Superior temporal gyrus (tissue), 1 donor: ENCODE measurements at regions not wholly inside any gene's neighbourhood (a gene's known extent, or its start where the extent isn't known, plus 50 kb on each side); places are given as distances from the start of the nearest gene placed in this dataset.

ENCODE experiments used
- DNase-seq: peaks from one replicate; pipeline ENCODE4 v3.0.0-alpha.2; 2016; ENCODE audit errors: extremely low spot score

- DNase-seq: no peak
These were observed 62.9 kb upstream of the OXGR1 start for GRCh38 chr13:97057176-97057575.

GRCh38 chr13:97058391-97058790 is 64.1 kb upstream of the OXGR1 start:
- DNase-seq: no peak

DNA sequence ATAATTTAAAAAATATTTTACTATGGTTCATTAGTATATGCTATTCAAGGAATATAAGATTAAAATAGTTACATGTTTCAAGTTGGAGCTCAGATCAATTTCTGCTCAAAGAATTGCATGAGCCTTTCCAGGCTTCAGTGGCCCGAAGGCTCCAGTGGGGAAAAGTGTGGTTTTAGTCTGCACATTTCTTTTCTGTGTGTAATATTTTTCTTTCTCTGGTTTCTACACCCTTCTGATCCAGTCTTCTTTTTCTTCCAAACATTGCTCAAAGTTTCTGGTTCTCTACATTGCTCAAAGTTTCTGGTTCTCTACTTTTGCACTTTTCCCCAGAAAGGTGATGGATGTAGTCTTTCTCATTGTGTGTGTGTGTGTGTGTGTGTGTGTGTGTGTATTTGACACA is 64.7 kb upstream of the OXGR1 start:
- DNase-seq: no peak

DNA sequence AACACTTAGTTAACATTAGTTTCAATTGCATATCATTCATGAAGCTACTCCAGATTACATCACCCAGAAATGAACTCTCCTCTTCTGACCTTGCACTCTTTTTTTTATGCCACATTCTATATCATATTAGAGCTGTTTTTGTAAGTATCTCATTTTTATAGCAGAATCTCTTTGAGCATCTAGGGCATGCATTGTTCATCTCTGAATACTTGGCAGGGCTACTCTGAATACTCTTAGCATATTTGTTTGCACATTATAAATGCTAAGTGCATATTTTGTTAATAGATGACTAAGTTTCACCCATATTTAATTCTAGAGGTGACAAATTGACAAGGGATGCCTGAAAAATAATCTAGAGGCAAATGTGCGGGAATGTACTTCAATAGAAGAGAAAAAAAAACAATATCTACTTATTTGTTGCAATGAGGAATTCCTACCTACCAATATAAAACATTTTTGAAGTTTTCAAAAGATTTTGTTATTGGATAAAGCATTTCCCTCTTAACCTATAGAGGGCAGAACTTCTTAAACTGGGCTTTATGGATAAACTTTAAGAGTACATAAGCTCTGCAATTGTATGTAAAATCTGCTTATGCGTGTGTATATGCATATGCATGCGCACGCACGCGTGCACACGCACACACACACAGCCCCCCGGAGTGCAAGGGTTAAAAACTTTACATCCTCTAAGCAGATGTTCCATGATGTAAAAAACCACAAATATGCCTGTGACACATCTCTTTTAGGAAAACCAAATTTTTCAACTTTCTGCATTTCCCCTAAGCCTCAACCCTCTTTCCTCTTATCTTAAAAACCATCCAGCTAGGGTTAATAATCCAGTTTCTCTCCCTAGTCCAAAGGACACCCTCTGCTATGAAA is 73.0 kb upstream of the OXGR1 start:
- DNase-seq: no peak

DNA sequence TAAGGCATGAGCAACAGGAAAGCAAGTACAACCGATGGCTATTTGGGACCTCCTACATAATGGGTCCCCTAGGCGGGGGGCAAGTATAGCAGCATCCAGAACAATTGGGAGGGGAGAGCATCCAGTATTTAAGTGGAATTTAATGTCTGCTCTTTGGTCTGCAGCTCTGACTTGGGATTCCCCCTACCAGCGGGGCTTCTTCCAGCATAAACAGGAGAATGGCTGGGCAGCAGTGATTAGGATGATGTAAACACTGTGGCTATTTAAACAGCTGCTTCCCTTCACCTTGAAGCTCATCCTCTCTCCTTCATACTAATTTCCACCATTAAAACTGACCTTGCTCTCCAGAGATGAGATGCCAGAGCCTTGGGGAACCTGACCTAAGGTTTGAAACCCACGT is 73.9 kb upstream of the OXGR1 start:
- no peak for DNase-seq

DNA sequence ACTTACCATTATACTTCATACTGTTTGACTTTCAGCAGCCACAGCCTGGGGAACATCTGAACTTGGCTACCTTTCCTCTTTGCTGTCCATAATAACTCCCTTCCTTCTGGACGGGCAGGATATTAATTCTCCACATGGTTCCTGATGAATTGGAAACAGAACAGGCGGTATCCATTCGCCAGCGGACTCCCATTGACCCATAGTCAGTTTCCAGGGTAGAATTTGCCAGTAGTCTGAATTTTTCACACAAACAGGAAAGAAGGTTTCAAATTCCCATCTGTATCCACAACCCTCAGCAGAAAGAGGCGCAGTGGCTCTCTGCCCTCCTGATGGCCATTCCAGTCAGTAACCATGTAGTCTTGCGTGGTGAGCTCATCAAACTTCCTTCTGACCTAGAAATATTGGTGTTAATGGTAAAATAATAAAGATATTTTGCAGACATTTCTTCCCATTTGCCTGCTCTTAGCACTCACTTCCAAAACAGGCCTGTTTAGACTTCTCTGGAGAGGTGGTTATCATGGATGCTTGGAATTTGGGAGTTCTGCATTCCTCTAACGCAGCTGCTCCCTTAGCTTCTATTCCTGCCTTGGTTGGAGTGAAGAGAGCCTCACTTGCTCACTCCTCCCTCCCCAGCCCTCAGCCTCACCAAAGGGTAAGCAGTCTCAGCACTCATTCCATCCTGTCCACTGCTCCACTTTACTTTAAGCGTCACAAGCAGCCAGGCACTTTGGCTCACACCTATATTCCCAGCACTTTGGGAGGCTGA is 75.0 kb upstream of the OXGR1 start:
- no peak for DNase-seq

DNA sequence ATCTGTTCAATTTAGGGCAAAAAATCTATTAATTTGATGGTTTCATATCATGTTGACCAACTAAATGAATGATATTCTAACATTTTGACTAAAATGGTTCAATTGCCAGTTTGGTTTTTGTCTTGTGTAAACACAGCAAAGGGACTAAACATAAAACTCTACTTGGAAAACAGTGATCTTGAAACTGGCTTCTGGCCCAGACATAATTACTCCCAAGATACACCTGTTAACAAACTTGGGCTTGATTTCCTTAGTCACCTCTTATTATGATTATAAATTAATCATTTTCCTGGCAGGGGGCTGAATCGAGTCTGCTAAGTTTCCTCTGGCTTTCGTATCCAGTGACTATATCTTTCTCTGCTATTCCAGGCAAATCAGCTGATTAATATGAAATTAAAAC is 78.0 kb upstream of the OXGR1 start:
- DNase-seq: no peak

- DNase-seq: no peak
These were observed 80.3 kb upstream of the OXGR1 start for GRCh38 chr13:97074618-97075017.

DNA sequence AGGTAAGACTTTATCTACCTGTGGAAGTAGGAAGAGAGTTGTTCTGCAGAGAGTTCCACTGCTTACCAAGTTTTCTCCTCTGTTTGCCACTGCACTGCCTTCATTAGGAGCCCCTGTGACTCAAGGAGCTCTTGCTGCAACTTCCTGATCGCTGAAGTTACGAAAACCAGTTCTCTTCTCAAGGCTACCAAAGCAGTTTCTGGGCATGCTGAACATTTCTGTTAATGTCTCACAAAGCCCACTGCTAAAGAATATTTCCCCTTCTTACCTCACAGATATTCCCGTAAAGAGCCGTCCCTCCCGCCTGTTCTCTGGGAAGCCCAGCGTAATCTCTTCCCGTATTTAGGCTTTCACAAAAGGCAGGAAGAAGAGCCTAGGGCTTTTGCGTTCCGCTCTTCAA is 82.6 kb upstream of the OXGR1 start:
- DNase-seq: peak; percentile 12

DNA sequence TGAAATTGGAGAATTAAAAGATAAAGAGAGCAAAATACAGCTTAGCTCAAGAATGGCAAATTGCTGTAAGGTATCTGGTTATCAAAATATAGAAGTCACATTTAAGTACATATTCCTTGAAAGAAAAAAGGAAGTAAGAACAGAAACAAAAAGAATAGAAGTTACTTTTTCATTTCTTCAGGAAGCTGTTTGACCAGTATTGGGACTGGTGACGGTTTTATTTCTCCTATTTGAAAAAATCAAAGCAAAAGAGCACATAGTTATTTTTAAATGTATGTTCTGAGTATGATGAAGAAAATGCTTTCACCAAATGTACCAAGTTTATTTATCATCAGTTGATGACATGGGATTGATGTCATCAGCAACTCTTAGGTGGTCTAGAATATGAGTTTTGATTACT is 83.1 kb upstream of the OXGR1 start:
- DNase-seq: no peak

- no peak for DNase-seq
These were observed 85.5 kb upstream of the OXGR1 start for GRCh38 chr13:97079726-97080125.

GRCh38 chr13:97082461-97083207 is 88.4 kb upstream of the OXGR1 start:
- DNase-seq: no peak

DNA sequence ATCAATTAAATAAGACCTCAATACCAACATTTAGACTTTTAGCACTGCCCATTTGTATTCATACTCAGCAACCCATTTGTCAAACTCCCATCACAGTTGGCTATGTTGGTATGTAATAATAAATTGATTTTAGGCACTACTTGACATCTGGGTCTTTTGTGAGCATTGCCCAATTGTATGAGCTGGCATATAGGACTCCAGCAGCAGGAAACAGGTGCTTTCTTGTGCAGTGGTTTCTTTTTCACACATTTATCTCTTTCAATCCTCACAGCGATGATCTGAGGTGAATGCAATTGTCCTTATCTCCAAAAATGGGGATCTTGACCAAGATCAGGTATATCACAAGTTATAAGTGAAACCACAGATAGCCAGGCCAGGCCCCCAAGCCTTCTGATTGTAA is 96.9 kb upstream of the OXGR1 start:
- DNase-seq: no peak

DNA sequence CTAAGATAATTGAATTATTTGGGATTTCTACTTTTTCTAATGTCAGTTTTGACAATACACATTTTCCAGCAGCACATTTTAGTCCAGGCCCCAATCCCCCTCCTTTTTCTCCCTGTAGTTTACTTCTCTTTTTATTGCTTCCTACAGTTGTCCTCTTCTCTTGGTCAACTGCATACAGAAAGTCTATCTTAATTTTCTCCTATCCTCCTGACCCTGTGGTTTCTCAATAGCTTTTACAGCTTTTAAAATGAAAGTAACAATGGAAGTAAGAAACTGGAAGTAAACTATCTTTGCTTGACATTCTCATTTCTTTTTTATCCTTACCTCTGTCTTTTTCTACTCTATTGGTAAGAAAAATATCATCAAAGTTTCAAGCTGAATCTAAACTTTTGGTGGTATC is 106.5 kb upstream of the OXGR1 start:
- DNase-seq: no peak

DNA sequence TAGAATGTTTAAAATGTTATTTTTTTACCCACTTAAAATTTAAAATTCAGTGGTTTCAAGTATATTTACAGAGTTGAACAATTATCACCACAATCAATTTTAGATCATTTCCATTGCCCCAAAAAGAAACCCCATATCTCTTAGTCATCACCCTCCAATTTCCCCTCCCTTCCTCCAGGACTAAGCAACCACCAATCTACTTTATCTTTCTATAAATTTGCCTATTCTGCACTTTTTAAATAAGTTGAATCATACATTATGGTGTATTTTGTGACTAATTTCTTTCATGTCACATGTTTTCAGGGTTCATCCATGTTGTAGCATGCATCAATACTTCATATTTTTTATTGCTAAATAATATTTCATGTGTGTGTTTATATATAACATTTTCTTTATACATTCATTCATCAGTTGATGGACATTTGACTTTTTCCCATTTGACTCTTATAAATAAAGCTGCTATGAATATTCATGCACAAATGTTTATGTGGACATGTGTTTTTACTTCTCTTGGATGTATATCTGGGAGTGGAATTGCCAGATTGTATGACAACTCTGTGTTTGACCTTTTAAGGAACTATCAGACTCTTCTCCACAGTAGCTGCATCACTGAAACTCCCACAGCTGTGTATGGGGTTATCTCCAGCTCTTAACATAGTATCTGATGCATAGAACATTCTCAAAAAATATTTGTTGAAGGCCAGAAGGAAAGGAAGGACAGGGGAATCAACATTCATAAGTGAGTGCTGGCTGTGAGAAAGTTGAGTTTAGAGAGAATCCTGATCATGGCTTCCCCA is 107.8 kb upstream of the OXGR1 start:
- no peak for DNase-seq

DNA sequence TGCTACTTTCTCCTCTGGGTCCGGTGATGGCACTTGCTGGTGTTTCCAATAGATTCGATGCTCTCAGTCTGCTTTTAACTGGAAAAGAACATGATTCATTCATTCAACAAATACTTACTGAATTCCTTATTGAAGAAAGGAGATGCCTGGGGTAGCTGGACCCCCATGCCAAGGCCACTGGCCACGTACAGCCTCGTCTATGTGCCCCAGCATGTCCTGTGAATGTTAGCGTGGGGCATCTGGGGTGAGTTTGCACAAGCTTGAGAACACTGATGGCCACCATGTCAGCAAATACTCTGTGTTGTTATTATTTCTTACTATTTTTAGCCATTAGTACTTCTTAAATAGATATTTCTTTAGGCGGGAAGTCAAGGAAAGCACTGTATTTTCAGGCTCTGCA is 112.0 kb upstream of the OXGR1 start:
- DNase-seq: no peak

- DNase-seq: no peak
These were observed 113.7 kb upstream of the OXGR1 start for GRCh38 chr13:97107815-97108529.

- DNase-seq: no peak
These were observed 113.6 kb upstream of the MBNL2 start for GRCh38 chr13:97108530-97108900.

GRCh38 chr13:97109256-97109655 is 112.9 kb upstream of the MBNL2 start:
- DNase-seq: no peak

DNA sequence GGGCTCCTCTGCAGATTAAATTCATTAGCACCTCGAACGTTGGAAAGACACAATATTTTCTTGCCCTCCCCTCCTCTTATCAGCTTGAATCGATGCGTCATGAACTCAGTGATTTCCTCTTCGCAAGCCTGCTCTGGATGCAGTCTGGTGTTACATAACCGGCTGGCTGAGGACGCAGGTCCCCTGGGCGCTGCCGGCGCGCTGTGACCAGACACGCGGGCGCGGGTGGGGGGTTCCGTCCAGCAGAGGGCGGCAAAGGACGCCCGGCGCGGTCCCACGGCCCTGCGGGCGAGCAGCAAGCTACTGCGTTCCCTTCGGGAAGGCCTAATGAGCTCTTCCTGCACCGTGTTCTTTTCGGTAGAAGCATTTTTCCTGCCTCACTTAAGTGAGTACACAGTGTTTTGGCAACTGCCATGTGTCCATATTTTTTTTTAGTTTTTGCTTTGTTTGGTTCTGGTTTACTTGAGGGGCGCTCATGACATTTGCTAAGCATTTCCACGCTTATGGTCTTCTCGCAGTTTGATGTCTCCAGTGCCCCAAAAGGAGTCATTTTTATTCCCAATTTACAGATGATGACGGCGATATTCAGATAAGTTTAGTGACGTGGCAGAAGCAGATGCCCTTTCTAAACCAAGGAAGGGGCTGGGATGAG is 112.2 kb upstream of the MBNL2 start:
- DNase-seq: peak; percentile 94

GRCh38 chr13:97110936-97111335 is 111.2 kb upstream of the MBNL2 start:
- DNase-seq: no peak
